ENCODE measurements at regions not wholly inside any gene's neighbourhood (a gene's known extent, or its start where the extent isn't known, plus 50 kb on each side); places are given as distances from the start of the nearest gene placed in this dataset.

DNA sequence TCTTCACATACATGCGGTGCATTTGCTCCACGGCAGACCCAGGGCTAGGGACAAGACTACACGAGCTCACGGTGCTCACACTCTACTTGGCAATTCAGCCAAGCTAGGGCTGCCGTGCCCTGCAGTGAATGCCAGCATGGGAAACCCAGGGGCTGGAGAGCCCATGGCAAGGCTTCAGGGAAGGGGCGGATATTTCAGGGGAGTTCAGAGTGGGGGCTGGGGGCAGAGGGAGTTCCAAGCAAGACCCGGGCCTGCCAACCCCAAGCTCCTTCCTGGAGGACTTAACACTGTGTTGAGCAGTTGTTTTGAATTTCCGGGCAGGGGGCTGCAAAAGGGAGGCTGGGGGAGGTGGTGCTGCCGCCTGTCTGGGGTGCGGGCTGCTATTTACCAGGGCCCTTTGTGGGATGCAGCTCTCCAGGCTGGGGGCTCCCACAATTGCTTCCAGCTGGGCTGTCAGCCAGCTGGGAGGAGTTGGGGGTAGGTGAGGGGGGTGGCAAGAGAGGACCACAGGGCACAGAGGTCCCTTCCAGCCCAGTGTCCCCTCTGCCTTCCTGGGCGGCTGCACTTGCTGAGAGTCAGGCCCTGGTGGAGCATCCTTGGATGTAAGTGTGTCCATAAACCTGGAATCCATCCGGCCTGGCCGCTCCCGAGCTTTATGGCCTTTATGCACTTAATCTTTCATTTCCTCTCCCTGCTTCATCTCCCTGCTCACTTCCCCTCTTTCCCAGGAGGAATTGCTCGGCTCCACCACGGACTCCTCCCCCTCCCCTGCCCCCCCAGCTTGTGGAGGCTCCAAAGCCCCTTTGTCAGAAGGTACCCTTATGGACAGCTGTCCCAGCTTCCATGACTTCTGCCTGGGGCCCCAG is 55.8 kb upstream of the SSBP3 start:
- intact Hi-C loops (cut with DNase I): no loop called here
- 45 to 69% methylated on average over 7 to 8 of the region's 16 CpGs for WGBS, 2 donors
- TF ChIP-seq, protein P1, sequence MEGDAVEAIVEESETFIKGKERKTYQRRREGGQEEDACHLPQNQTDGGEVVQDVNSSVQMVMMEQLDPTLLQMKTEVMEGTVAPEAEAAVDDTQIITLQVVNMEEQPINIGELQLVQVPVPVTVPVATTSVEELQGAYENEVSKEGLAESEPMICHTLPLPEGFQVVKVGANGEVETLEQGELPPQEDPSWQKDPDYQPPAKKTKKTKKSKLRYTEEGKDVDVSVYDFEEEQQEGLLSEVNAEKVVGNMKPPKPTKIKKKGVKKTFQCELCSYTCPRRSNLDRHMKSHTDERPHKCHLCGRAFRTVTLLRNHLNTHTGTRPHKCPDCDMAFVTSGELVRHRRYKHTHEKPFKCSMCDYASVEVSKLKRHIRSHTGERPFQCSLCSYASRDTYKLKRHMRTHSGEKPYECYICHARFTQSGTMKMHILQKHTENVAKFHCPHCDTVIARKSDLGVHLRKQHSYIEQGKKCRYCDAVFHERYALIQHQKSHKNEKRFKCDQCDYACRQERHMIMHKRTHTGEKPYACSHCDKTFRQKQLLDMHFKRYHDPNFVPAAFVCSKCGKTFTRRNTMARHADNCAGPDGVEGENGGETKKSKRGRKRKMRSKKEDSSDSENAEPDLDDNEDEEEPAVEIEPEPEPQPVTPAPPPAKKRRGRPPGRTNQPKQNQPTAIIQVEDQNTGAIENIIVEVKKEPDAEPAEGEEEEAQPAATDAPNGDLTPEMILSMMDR (IDR thresholded peaks at IDR 0.05): no peak
- H3K27ac ChIP-seq: no peak overlapping the region
- H3K36me3 ChIP-seq: no peaks in the 10 kb centered on the region
- no peak overlapping the region for H3K4me3 ChIP-seq
- H3K4me1 ChIP-seq: peaks cover 0 to 25% (median 15%) of the 10 kb centered on the region in 3 donors
- no peaks in the 10 kb centered on the region for H3K9me3 ChIP-seq
- no peak for DNase-seq
- peaks cover 0 to 3% (median 0%) of the 10 kb centered on the region in 4 donors for H3K27me3 ChIP-seq

DNA sequence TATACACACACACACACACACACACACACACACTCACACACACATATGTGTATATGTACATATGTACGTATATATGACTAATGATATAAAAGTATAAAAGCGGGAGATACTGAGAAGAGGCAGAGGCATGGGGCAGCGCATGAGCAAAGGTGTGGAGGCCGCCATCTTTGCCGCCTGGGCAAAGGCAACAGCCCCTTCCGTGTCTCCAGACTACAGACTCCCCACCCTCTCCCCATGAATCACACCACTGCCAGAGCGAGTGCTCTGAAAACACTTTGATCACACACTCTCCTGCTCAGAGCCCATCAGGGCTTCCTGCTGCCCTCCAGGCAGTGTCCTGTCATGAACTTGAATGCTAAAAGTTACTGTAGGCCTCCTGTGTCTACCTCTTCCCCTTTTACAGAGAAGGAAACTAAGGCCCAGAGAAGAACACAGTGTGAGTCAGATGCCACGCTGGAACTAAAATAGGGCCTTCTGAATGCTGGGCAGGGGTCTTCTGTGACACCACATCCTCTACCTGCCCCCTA is 54.7 kb upstream of the SSBP3 start:
- peaks cover 0 to 25% (median 15%) of the 10 kb centered on the region in 3 donors for H3K4me1 ChIP-seq
- no peaks in the 10 kb centered on the region for H3K9me3 ChIP-seq
- H3K27me3 ChIP-seq: peaks cover 0 to 3% (median 0%) of the 10 kb centered on the region in 4 donors
- no peak overlapping the region for H3K4me3 ChIP-seq
- TF ChIP-seq, protein P1 (IDR thresholded peaks at IDR 0.05): no peak
- no peak for TF ChIP-seq POLR2A (IDR thresholded peaks at IDR 0.05)
- no peak overlapping the region for H3K27ac ChIP-seq
- intact Hi-C loops (cut with DNase I): no loop called here
- no peak for DNase-seq
- 90 to 94% methylated on average over 7 to 8 of the region's 8 CpGs for WGBS, 2 donors
- H3K36me3 ChIP-seq: no peaks in the 10 kb centered on the region

DNA sequence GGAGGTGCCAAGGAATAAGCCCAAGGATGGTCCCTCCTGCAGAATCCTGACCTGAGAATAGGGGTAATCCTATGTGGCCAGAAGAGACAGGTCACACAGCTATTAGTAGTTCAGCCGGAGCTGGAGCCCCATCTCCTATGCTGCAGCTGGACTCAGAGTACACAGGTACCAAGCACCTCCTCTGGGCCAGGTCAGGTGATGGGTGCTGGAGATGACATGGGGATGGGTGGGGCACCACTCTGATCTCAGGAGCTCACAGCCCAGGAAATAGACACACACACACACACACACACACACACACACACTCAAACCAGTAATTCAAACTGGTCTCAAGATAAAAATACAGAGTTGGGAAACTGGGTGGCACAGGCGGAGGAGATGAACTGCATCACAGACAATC is 54.2 kb upstream of the SSBP3 start:
- H3K4me1 ChIP-seq: peaks cover 0 to 25% (median 14%) of the 10 kb centered on the region in 3 donors
- DNase-seq: no peak
- H3K27me3 ChIP-seq: peaks cover 0 to 3% (median 0%) of the 10 kb centered on the region in 4 donors
- no peak overlapping the region for H3K27ac ChIP-seq
- H3K36me3 ChIP-seq: no peaks in the 10 kb centered on the region
- no peaks in the 10 kb centered on the region for H3K9me3 ChIP-seq
- 90 to 100% methylated on average over 1 to 2 of the region's 2 CpGs for WGBS, 2 donors
- TF ChIP-seq, protein P1 (IDR thresholded peaks at IDR 0.05): no peak
- no peak for TF ChIP-seq POLR2A (IDR thresholded peaks at IDR 0.05)
- H3K4me3 ChIP-seq: no peak overlapping the region
- intact Hi-C loops (cut with DNase I): no loop called here

DNA sequence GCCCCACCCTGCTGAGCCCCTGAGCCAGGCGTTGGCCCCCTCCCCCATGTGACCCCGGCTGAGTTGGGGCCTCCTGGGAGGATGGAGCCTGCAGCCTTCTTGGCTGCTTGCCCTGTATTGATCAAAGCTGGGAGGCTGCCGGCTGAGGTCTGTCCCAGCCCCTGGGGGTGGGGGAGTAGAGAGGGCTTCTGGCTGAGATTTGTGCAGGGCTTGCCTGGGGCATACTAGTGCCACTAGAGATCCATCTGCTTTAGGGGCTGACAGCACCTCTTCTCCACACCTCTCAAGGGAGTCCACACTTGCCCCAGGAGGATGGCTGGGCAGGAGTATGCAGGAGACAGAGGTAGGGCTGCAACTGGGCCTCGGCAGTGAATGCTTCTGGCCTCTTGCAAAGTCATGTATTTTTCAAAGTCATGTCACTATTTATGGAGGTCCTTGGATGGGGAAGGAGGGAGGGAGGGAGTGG is 53.6 kb upstream of the SSBP3 start:
- Histone ChIP-seq H3K27me3 (peaks cover 0 to 3% (median 0%) of the 10 kb centered on the region in 4 donors), H3K27ac (no peak overlapping the region), H3K4me1 (peaks cover 0 to 19% (median 8%) of the 10 kb centered on the region in 3 donors), H3K9me3 (no peaks in the 10 kb centered on the region), H3K36me3 (no peaks in the 10 kb centered on the region), H3K4me3 (no peak overlapping the region)
- WGBS, 2 donors: 50 to 71% methylated on average over 1 of the region's 4 CpGs
- DNase-seq: no peak
- TF ChIP-seq POLR2A (IDR thresholded peaks at IDR 0.05): no peak
- TF ChIP-seq, protein P1 (IDR thresholded peaks at IDR 0.05): no peak
- intact Hi-C loops (cut with DNase I): no loop called here

DNA sequence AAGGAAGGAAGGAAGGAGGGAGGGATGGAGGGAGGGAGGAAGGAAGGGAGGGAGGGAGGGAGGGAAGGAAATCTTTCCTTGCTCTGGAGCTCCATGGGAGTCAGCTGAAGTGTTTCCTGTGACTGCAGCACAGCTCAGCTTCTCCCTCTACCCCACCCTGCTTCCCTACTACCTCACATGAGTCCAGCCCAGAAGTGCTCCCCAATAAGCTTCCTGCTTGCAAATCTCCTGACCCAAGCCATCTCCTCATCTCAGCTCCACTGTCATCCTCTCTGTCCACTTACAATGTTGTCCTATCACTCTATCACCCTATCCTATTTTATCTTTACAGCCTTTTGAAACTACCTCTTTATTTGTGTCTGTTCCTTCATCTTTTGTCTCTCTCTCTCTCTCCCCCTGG is 52.9 kb upstream of the SSBP3 start:
- intact Hi-C loops (cut with DNase I): no loop called here
- TF ChIP-seq, protein P1 (IDR thresholded peaks at IDR 0.05): no peak
- TF ChIP-seq POLR2A (IDR thresholded peaks at IDR 0.05): no peak
- Histone ChIP-seq H3K27ac (no peak overlapping the region), H3K4me3 (no peak overlapping the region), H3K36me3 (no peaks in the 10 kb centered on the region), H3K27me3 (peaks cover 0 to 3% (median 0%) of the 10 kb centered on the region in 4 donors), H3K4me1 (peaks cover 0 to 13% (median 2%) of the 10 kb centered on the region in 3 donors), H3K9me3 (no peaks in the 10 kb centered on the region)
- DNase-seq: no peak

All from esophagus squamous epithelium (tissue), 5 donors.